Superior temporal gyrus (tissue), 1 donor: ENCODE measurements at regions not wholly inside any gene's neighbourhood (a gene's known extent, or its start where the extent isn't known, plus 50 kb on each side); places are given as distances from the start of the nearest gene placed in this dataset.
"Not testable (repeated sequence)": the region's sequence is repeated elsewhere in the genome, so short reads cannot be mapped to it uniquely, and the experiment has no call there.

Experiments used
- DNase-seq: peaks from one replicate; pipeline ENCODE4 v3.0.0-alpha.2; 2016; ENCODE audit errors: extremely low spot score

DNA sequence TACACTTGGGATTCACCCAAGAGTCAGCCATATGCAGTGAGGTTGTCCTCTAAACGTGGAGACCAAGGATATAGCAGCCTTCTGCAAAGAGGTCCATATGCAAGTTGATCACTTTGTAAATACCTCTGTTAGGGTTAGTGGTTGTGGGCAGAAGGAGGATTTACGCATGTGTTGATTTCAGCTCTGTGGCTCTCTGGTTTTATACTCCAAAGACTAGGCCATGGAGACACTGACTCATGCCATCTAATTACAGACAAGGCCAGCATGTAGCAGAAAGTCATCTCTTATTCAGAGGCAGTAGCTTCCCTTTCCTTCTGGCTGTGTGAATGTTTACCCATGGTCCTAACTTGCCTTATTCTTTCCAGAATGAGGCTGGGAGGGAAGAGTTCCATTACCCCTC is 140.9 kb upstream of the GOLGA6L4 start:
- not testable (repeated sequence) for DNase-seq

DNA sequence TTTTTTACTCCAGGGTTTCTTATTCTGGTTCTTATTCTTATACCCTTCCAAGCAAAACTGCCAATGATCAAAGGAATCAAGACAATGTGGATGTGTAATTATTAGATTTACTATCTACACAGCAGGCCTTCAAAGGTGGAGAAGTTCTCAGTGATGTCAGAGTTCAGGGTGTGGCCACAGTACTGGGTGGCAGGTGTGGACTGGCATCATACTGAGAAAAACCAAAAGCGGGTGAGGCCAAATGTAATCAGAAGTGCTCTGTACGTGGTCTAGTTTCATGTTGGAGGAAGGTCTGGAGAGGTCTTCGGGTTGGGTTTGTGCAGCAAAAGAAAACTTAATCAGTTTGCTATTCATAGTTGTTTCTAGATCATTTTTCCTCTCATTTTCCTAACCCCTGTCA is 138.5 kb upstream of the GOLGA6L4 start:
- not testable (repeated sequence) for DNase-seq

DNA sequence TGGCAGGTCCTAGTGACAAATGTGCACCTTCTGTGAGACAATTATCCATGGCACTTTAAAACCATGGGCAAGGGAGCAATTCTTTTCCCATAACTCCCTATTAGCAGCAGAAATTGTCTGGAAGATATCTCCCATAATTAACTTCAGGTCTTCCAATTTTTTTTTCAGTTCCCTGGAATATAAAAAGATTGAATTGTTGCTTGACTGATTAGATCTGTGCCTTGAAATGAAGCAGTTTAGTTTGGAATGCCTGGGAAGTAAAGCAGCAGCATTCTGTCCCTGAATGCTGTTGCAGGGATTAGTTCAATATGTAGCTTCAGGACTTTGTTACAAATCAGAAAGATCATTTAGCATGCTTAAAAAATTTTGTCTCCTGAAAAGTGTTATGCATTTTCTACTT is 137.0 kb upstream of the GOLGA6L4 start:
- DNase-seq = no peak

DNA sequence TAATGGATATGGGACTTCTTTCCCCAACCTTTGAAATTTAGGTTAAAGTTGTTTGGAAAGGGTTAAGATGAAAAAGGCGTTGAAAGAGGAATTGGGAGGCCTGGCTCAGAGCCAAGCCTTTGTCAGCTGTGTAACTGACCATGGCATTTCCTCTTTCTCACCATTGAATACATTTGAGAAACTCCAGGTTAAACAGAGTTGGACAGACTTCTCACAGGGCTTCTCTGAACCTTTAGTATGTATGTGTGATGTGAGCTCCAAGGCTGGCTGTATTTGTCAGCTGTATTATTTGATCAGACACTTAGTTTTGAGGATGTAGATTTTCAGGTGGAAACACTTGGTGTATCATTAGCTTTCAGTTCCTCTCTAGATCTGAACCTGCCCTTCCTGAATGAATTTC is 136.4 kb upstream of the GOLGA6L4 start:
- no peak for DNase-seq

DNA sequence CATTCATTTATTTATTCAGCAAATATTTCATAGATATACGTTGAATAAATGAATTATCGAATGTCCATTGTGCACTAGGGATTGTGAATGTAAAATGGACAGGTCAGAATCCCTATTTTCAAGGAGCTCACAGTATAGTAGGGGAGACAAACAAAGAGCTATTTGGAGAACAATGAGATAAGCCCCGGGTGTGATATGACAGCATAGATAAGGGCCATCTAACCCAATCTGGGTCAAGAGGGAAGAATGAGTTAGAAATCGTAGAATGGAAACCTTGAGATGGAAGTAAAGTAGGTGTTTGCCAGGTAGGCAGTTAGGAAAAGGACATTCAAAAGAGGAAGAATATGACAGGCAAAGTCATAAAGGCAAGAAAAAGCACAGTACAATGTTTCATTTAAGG is 132.2 kb upstream of the GOLGA6L4 start:
- no peak for DNase-seq

DNA sequence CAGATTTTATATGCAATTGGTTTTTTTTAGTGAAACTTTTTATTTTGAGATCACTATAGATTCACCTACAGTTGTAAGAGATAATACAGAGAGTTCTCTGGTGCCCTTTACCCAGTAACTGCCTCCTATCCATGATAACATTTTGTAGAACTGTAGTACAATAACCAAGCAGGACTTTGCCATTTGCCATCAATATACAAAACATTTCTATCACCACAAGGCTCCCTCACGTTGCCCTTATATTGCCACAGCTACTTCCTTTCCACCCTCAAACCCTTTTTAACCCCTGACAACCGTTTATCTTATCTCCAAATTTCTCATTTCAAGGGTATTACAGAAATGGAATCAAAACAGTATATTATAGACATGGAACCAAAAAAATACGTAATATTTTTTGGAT is 130.7 kb upstream of the GOLGA6L4 start:
- DNase-seq = no peak

DNA sequence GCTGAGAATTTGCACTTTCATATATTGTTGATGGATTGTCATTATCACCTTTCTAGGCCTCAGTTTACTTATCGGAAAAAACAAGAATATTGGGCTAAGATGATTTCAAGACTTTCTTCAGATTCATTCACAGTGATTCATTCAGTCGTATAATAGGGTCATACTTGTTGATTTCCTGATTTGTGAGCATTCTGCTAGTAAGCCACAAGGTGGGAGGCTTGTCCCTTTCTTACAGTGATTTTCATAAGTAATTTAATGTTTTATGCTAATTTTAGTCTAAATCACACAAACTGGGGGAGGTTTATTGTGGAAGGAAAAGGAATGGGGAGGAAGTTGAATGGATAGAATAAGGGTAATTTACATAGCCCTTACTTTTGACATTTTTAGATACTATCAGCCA is 126.8 kb upstream of the GOLGA6L4 start:
- DNase-seq = no peak

DNA sequence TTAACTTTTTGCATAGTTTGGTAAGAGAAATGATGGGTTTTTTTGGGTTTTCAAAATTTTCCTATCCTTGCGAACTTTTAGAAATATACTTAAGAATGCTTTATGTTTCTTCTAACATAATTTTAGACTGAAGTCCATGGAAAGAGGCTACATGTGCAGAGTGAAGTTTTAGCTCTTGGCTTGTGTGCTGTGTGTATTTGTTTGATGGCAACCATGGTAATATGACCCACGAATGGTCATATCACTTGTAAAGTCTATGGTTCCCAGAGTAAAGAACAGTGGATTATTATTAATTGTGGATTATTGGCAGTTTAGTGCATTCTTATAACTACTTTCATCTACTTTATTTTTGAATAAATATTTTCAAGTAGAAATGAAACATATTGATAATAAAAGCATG is 124.0 kb upstream of the GOLGA6L4 start:
- no peak for DNase-seq

DNA sequence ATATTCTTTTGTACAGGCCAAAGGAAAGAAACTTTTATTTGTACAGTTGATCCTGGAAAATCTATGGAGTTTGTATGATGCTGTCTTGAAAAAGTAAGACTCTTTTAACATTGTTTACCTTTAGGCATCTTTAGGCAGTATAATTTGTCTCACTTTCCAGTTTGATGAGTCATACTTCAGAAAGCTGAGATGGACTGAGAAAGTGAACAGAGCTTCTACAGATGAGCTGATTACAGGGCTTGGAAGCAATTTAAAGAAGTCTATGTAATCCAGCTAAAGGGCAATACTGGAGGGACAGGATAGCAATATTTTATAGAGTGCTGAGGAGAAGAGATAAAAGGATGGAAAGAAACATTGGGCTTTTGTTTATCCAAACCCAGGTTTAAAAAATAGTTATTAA is 123.5 kb upstream of the GOLGA6L4 start:
- DNase-seq = no peak

DNA sequence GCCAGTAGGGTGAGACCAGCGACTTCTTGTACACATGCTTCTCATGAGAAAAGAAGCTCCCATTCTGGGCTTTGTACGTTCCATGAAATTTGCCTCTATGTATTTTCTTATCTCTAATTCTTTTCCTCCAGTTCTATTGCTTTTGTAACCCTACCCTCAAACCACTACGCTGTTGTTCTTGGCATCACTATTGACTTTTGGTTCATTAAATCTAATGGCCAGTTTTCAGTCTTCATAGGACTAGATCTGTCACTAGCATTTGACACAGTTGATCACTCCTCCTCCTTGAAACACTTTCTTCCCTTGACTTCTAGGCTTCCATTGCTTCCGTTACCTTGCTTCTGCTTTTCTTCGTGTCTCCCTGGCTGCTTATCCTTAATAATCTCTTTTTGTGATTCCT is 121.7 kb upstream of the GOLGA6L4 start:
- DNase-seq = no peak

DNA sequence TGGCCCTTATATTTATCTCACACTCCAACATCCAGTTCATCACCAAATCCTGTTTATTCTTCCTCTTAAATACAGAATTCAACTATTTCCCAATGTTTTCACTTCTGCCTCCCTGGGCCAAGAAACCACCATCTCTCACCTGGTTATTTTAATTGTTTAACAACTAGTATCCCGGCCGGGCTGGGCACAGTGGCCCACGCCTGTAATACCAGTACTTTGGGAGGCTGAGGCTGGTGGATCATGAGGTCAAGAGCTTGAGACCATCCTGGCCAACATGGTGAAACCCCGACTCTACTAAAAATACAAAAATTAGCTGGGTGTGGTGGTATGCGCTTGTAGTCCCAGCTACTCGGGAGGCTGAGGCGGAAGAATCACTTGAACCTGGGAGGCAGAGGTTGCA is 120.9 kb upstream of the GOLGA6L4 start:
- DNase-seq = not testable (repeated sequence)

DNA sequence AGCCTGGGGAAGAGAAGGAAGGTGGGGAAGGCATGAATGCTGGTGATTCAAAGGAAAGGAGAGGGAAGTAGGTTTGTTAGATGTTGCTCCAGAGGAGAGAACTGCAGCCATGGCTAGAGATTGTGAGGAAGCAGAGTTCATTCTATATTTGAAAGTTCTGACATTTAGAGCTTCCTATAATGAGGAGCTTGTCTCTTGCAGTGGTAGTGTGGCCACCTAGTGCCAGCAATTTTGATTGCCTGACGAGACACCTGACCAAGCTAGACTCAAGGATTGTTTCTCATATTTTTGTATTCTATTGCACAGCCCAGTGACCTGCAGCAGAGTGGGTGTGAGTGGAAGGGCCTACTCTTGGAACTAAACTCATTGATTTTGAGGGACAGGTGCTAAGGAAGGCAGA is 116.2 kb upstream of the GOLGA6L4 start:
- not testable (repeated sequence) for DNase-seq

DNA sequence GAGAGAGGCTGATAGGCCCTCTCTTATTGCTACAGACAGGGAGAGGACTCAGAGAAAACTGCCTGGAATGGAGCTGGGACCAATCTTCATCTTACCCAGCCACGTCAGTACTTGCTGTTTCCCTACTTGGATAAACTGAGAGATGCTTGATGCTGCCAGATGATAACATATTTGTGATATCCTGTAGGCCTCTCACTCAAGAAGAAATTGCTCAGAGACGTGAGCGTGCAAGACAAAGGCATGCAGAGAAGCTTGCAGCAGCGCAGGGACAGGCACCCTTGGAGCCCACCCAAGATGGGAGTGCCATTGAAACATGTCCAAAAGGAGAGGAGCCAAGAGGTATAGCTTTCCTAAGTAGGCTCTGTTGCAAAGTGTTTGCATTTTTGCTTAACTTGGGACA is 114.7 kb upstream of the GOLGA6L4 start:
- DNase-seq = not testable (repeated sequence)

DNA sequence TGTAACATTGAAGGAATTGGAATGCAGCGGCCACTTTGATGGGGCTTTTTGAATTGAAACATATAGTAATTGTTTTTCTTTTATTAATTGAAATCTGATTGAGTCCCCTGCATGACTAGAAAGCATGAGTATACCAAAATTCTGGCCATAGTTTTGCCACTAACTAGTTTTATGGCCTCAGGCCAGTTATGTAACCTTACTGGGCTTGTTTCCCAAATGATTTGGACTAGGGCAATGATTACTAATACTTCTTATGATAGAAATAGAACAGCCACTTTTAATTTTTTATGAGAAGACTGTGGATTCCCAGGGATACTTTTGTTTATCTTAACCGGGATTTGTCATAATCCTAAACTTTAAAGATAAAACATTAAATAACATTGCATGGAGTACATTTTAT is 106.9 kb upstream of the GOLGA6L4 start:
- not testable (repeated sequence) for DNase-seq

DNA sequence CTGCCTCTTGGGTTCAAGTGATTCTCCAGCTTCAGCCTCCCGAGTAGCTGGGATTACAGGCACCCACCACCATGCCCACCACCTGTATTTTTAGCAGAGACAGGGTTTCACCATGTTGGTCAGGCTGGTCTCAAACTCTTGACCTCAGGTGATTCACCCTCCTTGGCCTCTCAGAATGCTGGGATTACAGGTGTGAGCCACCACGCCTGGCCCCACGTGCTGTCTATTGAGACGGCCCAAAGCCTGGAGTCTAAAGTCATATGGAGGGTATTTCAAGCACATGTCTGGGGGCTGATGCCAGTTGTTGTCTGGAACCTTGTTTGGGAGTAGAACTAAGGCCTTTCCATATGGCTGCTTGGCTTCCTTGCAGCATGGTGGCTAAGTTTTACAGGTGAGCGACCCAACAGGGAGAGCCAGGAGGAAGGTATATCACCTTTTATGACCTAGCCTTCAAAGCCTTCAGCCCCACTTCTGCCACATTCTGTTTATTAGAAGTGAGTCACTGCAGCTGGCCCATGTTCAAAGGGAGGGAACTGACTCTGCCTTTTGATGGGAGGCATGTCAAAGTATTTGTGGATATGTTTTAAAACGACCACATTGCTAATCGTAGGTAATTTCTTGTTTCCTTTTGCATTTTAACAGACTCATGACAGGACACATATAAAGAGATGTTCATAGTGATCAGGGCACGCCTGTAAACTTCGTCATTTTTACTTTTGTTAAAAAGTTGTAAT is 105.3 kb upstream of the GOLGA6L4 start:
- not testable (repeated sequence) for DNase-seq

DNA sequence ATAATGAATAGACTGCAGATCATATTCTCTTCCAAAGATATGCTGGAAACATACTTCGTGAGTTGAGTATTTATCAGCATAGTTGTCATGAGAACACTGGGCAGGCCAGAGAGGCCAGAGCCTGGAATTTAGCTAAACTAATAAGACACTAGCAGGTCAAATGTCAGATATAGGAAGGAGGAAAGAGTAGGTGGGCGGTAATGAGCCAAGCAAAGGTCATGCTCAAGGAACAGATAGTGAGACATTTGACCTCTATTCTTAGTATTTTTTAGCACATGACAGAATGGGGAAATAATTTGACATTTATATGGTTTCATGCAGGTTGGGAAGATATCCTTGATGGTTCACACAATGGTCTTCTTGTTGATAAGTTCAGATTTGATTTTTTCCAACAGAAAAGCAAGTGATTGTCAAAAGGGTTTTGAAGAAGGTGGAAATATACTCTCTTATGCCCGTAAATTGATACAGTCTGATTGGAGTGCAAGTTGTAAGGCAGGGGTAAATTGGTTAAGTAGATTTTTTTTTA is 99.6 kb upstream of the GOLGA6L4 start:
- DNase-seq = not testable (repeated sequence)

DNA sequence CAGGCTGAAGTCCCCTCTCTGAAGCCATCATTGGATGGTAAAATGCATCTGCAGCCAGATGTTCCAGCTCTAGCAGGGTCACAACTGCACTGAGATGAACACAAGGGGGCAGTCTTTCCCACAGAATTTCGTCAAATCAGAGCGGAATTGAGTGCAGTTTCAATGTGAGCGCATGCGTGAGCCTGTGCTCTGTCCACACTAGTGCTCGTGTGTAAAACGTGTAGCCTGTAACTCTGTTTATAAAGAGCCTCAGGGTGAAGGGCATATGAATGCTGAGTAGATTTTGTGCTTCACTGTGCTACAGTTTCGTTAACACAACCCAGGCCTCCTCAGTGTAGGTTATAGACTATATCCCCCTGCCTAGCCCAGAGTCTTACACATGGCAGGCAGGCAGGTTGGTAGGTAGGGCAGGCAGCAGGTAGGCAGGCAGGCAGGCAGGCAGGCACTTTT is 92.7 kb upstream of the GOLGA6L4 start:
- DNase-seq = peak; percentile 95

DNA sequence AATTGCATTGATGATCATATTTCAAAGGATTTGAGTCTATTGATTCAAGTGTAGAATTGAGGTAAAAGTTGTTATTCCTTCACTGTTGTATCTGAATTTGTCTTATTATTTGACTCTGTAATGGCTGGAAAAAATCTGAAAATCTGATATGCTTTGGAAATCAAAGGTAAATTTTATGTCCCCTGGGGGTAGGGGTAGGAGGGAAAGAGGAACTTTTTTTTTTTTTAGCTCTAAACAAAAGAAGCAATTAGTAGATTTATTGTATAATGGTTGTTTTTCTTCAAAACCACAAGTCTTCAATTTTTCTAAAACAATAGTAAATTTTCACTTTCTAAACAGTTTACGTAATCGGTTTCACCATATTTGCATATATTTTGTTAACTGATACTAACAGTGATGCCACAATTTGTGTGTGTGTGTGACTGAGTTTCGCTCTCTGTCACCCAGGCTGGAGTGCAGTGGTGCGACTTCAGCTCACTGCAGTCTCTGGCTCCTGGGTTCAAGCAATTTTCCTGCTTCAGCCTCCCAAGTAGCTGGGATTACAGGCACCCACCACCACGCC is 91.7 kb upstream of the GOLGA6L4 start:
- DNase-seq = no peak

DNA sequence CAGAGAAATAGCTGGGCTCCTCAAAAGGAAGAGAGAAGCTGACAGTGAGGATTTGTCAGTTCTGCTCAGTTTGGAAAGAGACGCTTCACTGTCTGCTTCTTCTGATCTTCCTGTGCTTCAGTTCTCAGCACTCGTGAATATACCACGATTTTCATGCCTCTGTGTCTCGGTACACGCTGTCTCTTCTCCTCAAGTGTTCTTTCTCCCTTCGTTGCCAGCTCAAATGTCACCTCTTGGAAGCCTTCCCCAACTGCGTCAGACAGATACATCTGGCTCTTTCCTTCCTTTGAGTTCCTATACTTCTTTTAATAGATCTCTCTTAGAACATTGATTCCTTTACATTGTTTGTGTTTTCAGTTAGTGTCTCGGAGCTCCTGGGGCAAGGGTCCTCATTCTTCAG is 90.6 kb upstream of the GOLGA6L4 start:
- peak; percentile 52 for DNase-seq

DNA sequence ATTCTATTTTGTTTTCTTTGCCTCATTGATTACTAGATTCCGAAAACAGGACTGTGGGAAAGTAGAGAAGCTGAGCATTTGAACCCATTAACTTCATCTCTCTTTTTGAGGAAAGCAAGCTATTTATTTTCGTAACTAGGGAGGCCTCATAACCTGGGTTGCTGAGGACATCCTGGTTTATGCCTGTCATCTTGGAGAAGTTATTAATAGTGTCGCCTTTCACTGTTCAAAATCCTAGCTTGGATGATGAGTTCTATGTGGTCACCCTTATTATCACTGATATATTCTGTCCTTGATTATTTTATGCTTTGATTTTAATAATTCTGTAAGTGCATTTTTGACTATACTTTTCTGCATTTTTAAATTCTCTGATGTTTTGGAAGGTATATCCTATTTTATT is 89.3 kb upstream of the GOLGA6L4 start:
- DNase-seq = not testable (repeated sequence)

DNA sequence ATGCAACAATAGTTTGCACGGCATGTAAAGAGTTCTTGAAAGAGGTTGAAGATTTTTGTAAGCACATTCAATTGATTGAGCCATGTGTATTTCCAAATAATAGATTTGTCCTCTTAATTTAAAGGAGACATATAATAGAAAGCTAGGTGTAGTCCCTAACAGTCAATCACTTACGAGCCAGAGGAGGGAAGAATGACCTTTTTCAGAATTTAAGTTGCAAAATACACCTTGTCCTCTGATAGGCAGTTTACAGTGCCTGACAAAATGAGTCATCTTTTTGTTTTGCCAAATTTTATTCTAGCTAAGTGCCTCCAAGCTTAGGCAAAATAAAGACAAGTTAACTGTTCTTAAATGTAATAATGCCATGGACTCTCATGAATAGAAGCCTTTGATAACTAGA is 88.3 kb upstream of the GOLGA6L4 start:
- DNase-seq = not testable (repeated sequence)

DNA sequence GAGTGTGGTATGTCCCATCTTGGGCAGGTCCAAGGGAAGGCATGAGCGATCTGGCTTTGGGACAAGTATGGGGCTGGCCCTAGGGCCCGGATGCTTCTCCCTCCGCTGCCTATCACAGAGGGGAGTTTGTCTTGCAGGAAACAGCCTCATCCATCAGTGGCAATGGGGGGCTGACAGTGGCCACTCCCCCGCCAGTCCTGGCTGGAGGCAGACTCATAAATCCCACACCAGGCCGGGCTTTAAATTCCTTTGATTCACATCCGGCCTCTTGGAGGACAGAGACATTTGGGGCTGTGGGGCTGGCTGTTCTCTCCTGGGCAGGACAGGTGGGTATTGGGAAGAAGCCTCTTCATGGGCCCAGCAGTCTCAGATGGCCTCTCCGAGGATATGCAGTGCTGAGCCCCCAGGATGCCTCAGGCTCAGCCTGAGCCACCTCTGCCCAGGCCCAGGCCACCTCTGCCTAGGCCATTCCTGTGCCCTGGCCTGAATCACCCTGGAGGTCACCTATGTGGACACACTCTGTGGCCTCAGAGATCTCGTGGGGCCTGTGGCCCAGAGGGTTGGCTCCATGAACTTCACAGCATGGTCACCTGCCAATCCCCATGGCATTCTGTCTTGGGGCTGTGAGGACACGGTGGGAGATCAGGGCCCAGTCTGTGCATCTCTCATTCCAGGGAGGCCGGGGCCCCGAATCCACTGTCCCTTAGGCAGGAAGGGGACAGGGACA is 84.2 kb upstream of the GOLGA6L4 start:
- no peak for DNase-seq
